B cell (primary cell): ENCODE measurements at regions not wholly inside any gene's neighbourhood (a gene's known extent, or its start where the extent isn't known, plus 50 kb on each side); places are given as distances from the start of the nearest gene placed in this dataset.
A peak's percentile ranks its signal among the peaks of the same experiment; 100 is the strongest.

Experiments used
- ATAC-seq: fragments of 200-7000 bp; cut with Tn5 transposase; one replicate; pipeline ENCODE4 v1.10.0; 2021; ENCODE audit warnings: low read depth, mild to moderate bottlenecking, moderate number of reproducible peaks, moderate library complexity
- CTCF ChIA-PET: fragments of 350-600 bp; sonication (Branson Sonifier 250); formaldehyde crosslinking; loops from one replicate; lab custom pipeline; 2021; ENCODE audit warnings: antibody characterized with exemption, inconsistent platforms; lab: Charles Lee
- POLR2A ChIA-PET: fragments of 350-600 bp; sonication (Branson Sonifier 250); formaldehyde crosslinking; loops from one replicate; lab custom pipeline; 2021; ENCODE audit warnings: antibody characterized with exemption; lab: Charles Lee
- DNase-seq: peaks from one replicate; pipeline ENCODE4 v3.0.0; 2013
- H2AFZ ChIP-seq: 2 replicates; pipeline ENCODE4 v1.6.1; 2012; ENCODE audit warnings: mild to moderate bottlenecking, low read depth, low read length; ENCODE audit not compliant: insufficient read depth, poor library complexity, severe bottlenecking
- H3K27ac ChIP-seq, 2 donors: 1 replicate in 1 of 2; 2 replicates in 1 of 2; pipeline ENCODE4 v1.5.1; 2012 to 2013; ENCODE audit warnings: low read length in 2 of 2, mild to moderate bottlenecking in 2 of 2, moderate library complexity in 1 of 2
- H3K27me3 ChIP-seq, 4 experiments: fragments of 200-600 bp in 1 of 4; sonication (generic) in 1 of 4; replicated peaks in 1 of 4; 1 replicate in 2 of 4; 2 replicates in 2 of 4; pipeline versions ENCODE4 v1.6.1 to v1.7.0; 2013 to 2016; ENCODE audit warnings: low read length in 3 of 4, mild to moderate bottlenecking in 2 of 4, mixed read lengths in 1 of 4, moderate library complexity in 1 of 4; ENCODE audit not compliant: insufficient read depth in 4 of 4, control insufficient read depth in 3 of 4; ENCODE audit errors: control extremely low read depth in 1 of 4
- H3K36me3 ChIP-seq, 2 experiments: replicated peaks in 1 of 2; 1 replicate in 1 of 2; 2 replicates in 1 of 2; pipeline versions ENCODE4 v1.6.1 to v1.7.1; 2013; ENCODE audit warnings: low read length in 1 of 2; ENCODE audit not compliant: insufficient read depth in 2 of 2, control insufficient read depth in 1 of 2; ENCODE audit errors: control extremely low read depth in 1 of 2, extremely low read depth in 1 of 2
- H3K4me1 ChIP-seq, 2 donors: fragments of 200-600 bp in 1 of 2; sonication (generic) in 1 of 2; 1 replicate in 1 of 2; 2 replicates in 1 of 2; pipeline versions ENCODE4 v1.5.1 to v1.6.1; 2013 to 2017; ENCODE audit warnings: low read length in 2 of 2; ENCODE audit not compliant: control insufficient read depth in 2 of 2, insufficient read depth in 2 of 2
- H3K4me2 ChIP-seq: replicated peaks from 2 replicates; pipeline ENCODE3; 2012; ENCODE audit warnings: mild to moderate bottlenecking, low read depth, low read length; ENCODE audit not compliant: poor library complexity, severe bottlenecking
- H3K4me3 ChIP-seq, 5 experiments: fragments of 200-600 bp in 1 of 5; sonication (generic) in 1 of 5; 1 replicate in 3 of 5; 2 replicates in 2 of 5; pipeline versions ENCODE4 v1.5.1 to v1.7.0; 2011 to 2016; ENCODE audit warnings: low read length in 4 of 5, mild to moderate bottlenecking in 4 of 5, low read depth in 2 of 5, control low read depth in 1 of 5, moderate library complexity in 1 of 5; ENCODE audit not compliant: insufficient read depth in 1 of 5; ENCODE audit errors: control extremely low read depth in 1 of 5, extremely low read depth in 1 of 5
- H3K79me2 ChIP-seq: fragments of 200-600 bp; sonication (generic); one replicate; pipeline ENCODE4 v1.6.0; 2016; ENCODE audit warnings: low read length; ENCODE audit not compliant: control insufficient read depth, insufficient read depth
- H3K9ac ChIP-seq: fragments of 200-600 bp; sonication (generic); 2 replicates; pipeline ENCODE4 v1.6.1; 2017; ENCODE audit warnings: mild to moderate bottlenecking, low read length, moderate library complexity
- H3K9me3 ChIP-seq, 3 donors: one replicate each; pipeline versions ENCODE4 v1.6.1 to v1.7.1; 2013; ENCODE audit warnings: low read length in 2 of 3; ENCODE audit not compliant: control insufficient read depth in 2 of 3, insufficient read depth in 1 of 3; ENCODE audit errors: control extremely low read depth in 1 of 3
- H4K20me1 ChIP-seq: 2 replicates; pipeline ENCODE4 v1.6.0; 2012; ENCODE audit warnings: mild to moderate bottlenecking, low read length; ENCODE audit not compliant: insufficient read depth, control insufficient read depth, poor library complexity, severe bottlenecking
- H3K27ac Mint-ChIP-seq: one replicate; pipeline ENCODE4 v1.8.0; 2021; ENCODE audit warnings: mixed read lengths
- H3K27me3 Mint-ChIP-seq: one replicate; pipeline ENCODE4 v1.8.0; 2021; ENCODE audit warnings: mixed read lengths
- H3K4me1 Mint-ChIP-seq: one replicate; pipeline ENCODE4 v1.8.0; 2021; ENCODE audit warnings: mixed read lengths
- H3K4me3 Mint-ChIP-seq: one replicate; pipeline ENCODE4 v1.8.0; 2021; ENCODE audit warnings: mixed read lengths
- H3K9me3 Mint-ChIP-seq: one replicate; pipeline ENCODE4 v1.8.0; 2022; ENCODE audit warnings: mixed read lengths; ENCODE audit not compliant: insufficient read depth
- CTCF ChIP-seq: fragments of 200-600 bp; IDR thresholded peaks from one replicate; pipeline ENCODE4 v1.8.0; 2022; ENCODE audit warnings: antibody characterized with exemption, mild to moderate bottlenecking
- EZH2 ChIP-seq: IDR thresholded peaks from 2 replicates; pipeline ENCODE4 v1.6.1; 2012; ENCODE audit warnings: borderline replicate concordance, low read depth, mild to moderate bottlenecking, moderate library complexity, low read length; ENCODE audit not compliant: insufficient read depth, poor library complexity, severe bottlenecking
- WGBS: methylation state at CpG from one replicate; pipeline ENCODE4 v1.1.5; 2013; ENCODE audit warnings: missing lambda C conversion rate; ENCODE audit not compliant: insufficient coverage; 5-methylcytosine and 5-hydroxymethylcytosine counted together
- intact Hi-C: fragments of 100-400 bp; cut with micrococcal nuclease; formaldehyde crosslinking; loops from one replicate; pipeline ENCODE4 v1.10.0; 2022

DNA sequence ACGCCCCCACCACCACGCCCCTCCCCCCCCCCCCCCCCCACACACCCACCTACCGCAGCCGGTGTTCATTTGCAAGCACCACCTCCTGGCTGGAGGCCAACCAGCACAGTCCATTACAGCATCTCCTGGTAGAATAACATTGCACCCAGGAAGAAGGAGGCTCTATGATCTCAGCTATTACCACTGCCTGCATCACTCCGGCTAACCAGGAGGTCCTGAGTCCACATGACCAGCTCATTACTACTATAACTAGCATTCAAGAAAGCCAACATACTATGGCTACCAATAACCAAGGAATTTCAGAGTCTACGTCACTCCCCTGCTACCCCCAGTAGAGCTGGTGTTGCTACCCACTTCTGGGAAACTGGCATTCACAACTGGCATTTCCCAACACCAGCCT is 81.1 kb upstream of the ALOX12 start:
- H3K4me1 Mint-ChIP-seq = peaks cover 14% of the 10 kb centered on the region
- peaks cover 18% of the 10 kb centered on the region for H3K27me3 Mint-ChIP-seq
- Histone ChIP-seq H3K9ac (no peak overlapping the region), H3K79me2 (no peaks in the 10 kb centered on the region), H3K4me2 (no peak overlapping the region), H4K20me1 (no peaks in the 10 kb centered on the region), H3K27ac (no peak overlapping the region), H3K4me3 (no peak overlapping the region), H2AFZ (no peak overlapping the region), H3K27me3 (peaks cover 0 to 10% (median 4%) of the 10 kb centered on the region in 4 experiments), H3K9me3 (no peaks in the 10 kb centered on the region), H3K36me3 (no peaks in the 10 kb centered on the region), H3K4me1 (peaks cover 5 to 11% of the 10 kb centered on the region in 2 donors)
- 100% methylated on average over 1 of the region's 6 CpGs for WGBS
- no peaks in the 10 kb centered on the region for H3K9me3 Mint-ChIP-seq
- H3K27ac Mint-ChIP-seq = no peak overlapping the region
- no peak for DNase-seq
- ATAC-seq = no peak
- TF ChIP-seq CTCF (no peak), EZH2 (no peak)
- CTCF ChIA-PET = interaction anchor here (0.8 to 4.9 kb wide), 32 partner anchors 8 to 381 kb away, joined by 3 to 147 read pairs (median 4); partner anchors contain the start of genes ALOX12, BCL6B, DVL2 and RNASEK
- intact Hi-C loops = loop anchor here (1.0 kb wide), 1 partner anchor 90 kb away; no protein-coding TSS in a partner anchor
- H3K4me3 Mint-ChIP-seq = peak overlapping the region; percentile 13
- POLR2A ChIA-PET = interaction anchor here (1.2 kb wide), 1 partner anchor 121 kb away, joined by 3 read pairs; the partner anchor contains the start of gene SLC16A13

DNA sequence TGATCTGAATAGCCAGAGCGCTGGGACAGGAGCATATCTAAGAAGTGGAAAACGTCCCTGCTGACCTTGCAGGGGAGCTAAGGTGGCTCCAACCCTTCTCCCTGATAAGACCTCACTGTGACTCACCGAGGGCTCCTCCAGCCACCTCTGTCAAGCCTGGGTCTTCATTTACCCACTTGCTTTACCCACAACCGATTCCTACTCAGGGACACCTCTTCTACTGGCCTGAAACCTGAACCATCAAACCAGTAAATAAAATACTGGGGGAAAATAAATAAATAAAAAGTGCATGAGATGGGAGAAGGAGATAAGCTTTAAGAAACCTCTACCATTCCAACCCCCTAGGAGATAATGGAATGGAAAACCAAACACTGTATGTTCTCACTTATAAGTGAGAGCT is 80.2 kb upstream of the ALOX12 start:
- Histone ChIP-seq H3K27ac (no peak overlapping the region), H3K36me3 (no peaks in the 10 kb centered on the region), H2AFZ (no peak overlapping the region), H3K27me3 (peaks cover 0 to 10% (median 4%) of the 10 kb centered on the region in 4 experiments), H4K20me1 (no peaks in the 10 kb centered on the region), H3K4me1 (peaks cover 5 to 11% of the 10 kb centered on the region in 2 donors), H3K4me3 (no peak overlapping the region), H3K9me3 (no peaks in the 10 kb centered on the region), H3K4me2 (no peak overlapping the region), H3K9ac (no peak overlapping the region), H3K79me2 (no peaks in the 10 kb centered on the region)
- no peak overlapping the region for H3K27ac Mint-ChIP-seq
- no peaks in the 10 kb centered on the region for H3K9me3 Mint-ChIP-seq
- no peak for DNase-seq
- H3K4me1 Mint-ChIP-seq = peaks cover 14% of the 10 kb centered on the region
- no peak for ATAC-seq
- ChIA-PET CTCF (interaction anchor here (1.0 to 4.9 kb wide), 15 partner anchors 12 to 380 kb away, joined by 3 to 147 read pairs (median 6); partner anchors contain the start of genes BCL6B and RNASEK), POLR2A (no interaction called here)
- WGBS = 100% methylated on average over 2 of the region's 4 CpGs
- no peak for TF ChIP-seq EZH2
- no peak for TF ChIP-seq CTCF
- intact Hi-C loops = no loop called here
- H3K27me3 Mint-ChIP-seq = peaks cover 18% of the 10 kb centered on the region
- no peak overlapping the region for H3K4me3 Mint-ChIP-seq
